Gastroesophageal sphincter (tissue), 3 donors: ENCODE measurements at regions not wholly inside any gene's neighbourhood (a gene's known extent, or its start where the extent isn't known, plus 50 kb on each side); places are given as distances from the start of the nearest gene placed in this dataset.

Source experiments
- CTCF ChIP-seq, 4 experiments: fragments of 200-600 bp in 2 of 4; fragments of 450-650 bp in 2 of 4; sonication (generic) in 1 of 4; IDR thresholded peaks; one replicate each; pipeline ENCODE4 v1.5.1; 2017 to 2019; ENCODE audit warnings: antibody characterized with exemption in 4 of 4, mild to moderate bottlenecking in 2 of 4, moderate library complexity in 2 of 4
- EP300 ChIP-seq: sonication (generic); formaldehyde crosslinking; IDR thresholded peaks from one replicate; pipeline ENCODE4 v1.6.1; 2017; ENCODE audit warnings: antibody characterized with exemption, mild to moderate bottlenecking
- POLR2A ChIP-seq, 2 donors: fragments of 450-650 bp; IDR thresholded peaks; one replicate each; pipeline ENCODE4 v1.6.1; 2017; ENCODE audit warnings: antibody characterized with exemption in 2 of 2, mild to moderate bottlenecking in 2 of 2, moderate library complexity in 1 of 2
- POLR2AphosphoS5 ChIP-seq: sonication (generic); formaldehyde crosslinking; IDR thresholded peaks from one replicate; pipeline ENCODE4 v1.6.1; 2017; ENCODE audit warnings: antibody characterized with exemption

GRCh38 chr18:45480219-45481015 lies 134.9 kb upstream of the SLC14A2 start:
- TF ChIP-seq CTCF (IDR thresholded peaks at IDR 0.05): no peak
- TF ChIP-seq POLR2A (IDR thresholded peaks at IDR 0.05): no peak
- TF ChIP-seq EP300: no peak
- no peak for TF ChIP-seq POLR2AphosphoS5
